ENCODE measurements at regions not wholly inside any gene's neighbourhood (a gene's known extent, or its start where the extent isn't known, plus 50 kb on each side); places are given as distances from the start of the nearest gene placed in this dataset.

- H4K5ac ChIP-seq (ENCODE audit: low read depth, low read length), result no peak overlapping the region
- no peak overlapping the region for H2BK15ac ChIP-seq (ENCODE audit: low read depth, low read length)
- WGBS, 2 experiments (ENCODE audit: extremely low coverage in 2 of 2, insufficient read length in 1 of 2), result 67% methylated on average over 3 of the region's 4 CpGs; no CpG with 5 or more reads in 1 of the 2 experiments
- no peak overlapping the region for H3K27ac ChIP-seq (ENCODE audit: insufficient read depth, low read length)
- intact Hi-C loops (cut with micrococcal nuclease), result no loop called here
- no peak overlapping the region for H2AK5ac ChIP-seq (ENCODE audit: low read depth, low read length)
- no peaks in the 10 kb centered on the region for H3K79me1 ChIP-seq (ENCODE audit: low read depth in 1 of 2, low read length in 2 of 2)
- dilution Hi-C loops (cut with HindIII; ENCODE audit: low sequenced_read_pairs, unreplicated experiment), result no loop called here
- H3K36me3 ChIP-seq (ENCODE audit: control insufficient read depth, insufficient read depth, low read length), result no peaks in the 10 kb centered on the region
- ATAC-seq (ENCODE audit: low read depth) (no peak), DNase-seq (no peak)
- H3K56ac ChIP-seq (ENCODE audit: extremely low read depth, insufficient read depth, low read length), result no peak overlapping the region
- TF ChIP-seq BHLHE40 (IDR thresholded peaks at IDR 0.05; ENCODE audit: low read depth, low read length) (no peak), POLR2A (IDR thresholded peaks at IDR 0.05; ENCODE audit: low read depth, low read length) (no peak), RAD21 (IDR thresholded peaks at IDR 0.05; ENCODE audit: low read length) (no peak), MXI1 (IDR thresholded peaks at IDR 0.05; ENCODE audit: borderline replicate concordance, low read depth, low read length) (no peak)
- H4K8ac ChIP-seq (ENCODE audit: low read depth in 2 of 2, low read length in 2 of 2), result no peak overlapping the region
- no peak overlapping the region for H3K23ac ChIP-seq (ENCODE audit: low read depth, low read length)
- H4K91ac ChIP-seq (ENCODE audit: insufficient read depth, low read depth, low read length), result no peak overlapping the region
- no peaks in the 10 kb centered on the region for H4K20me1 ChIP-seq (ENCODE audit: insufficient read depth, low read length)
- BruUV-seq (replicated peaks), result no TSS peak
- no peak overlapping the region for H3K9ac ChIP-seq (ENCODE audit: low read depth, low read length)
- no peak overlapping the region for H3K4me3 ChIP-seq (ENCODE audit: insufficient read depth, low read depth, low read length)
- CTCF ChIA-PET, result no interaction called here
- no peak overlapping the region for H2BK20ac ChIP-seq (ENCODE audit: low read depth, low read length)
- no peak overlapping the region for H2BK120ac ChIP-seq (ENCODE audit: low read depth, low read length)
- H3K27me3 ChIP-seq (ENCODE audit: control insufficient read depth, insufficient read depth, low read length), result no peaks in the 10 kb centered on the region
- no peaks in the 10 kb centered on the region for H3K4me1 ChIP-seq (ENCODE audit: control insufficient read depth, insufficient read depth, low read length)
- H3K14ac ChIP-seq (replicated peaks; ENCODE audit: low read depth, low read length), result no peak overlapping the region
- in situ Hi-C loops (cut with MboI; ENCODE audit: low sequenced_read_pairs), result no loop called here
- POLR2A ChIA-PET (ENCODE audit: unreplicated experiment), result no interaction called here
- H3K9me3 ChIP-seq (ENCODE audit: control insufficient read depth, insufficient read depth, low read length), result peaks cover 15% of the 10 kb centered on the region
- H3K18ac ChIP-seq (ENCODE audit: low read depth, low read length), result no peak overlapping the region
- H2AFZ ChIP-seq (replicated peaks; ENCODE audit: low read length, poor library complexity), result no peak overlapping the region
- H2AK9ac ChIP-seq (replicated peaks; ENCODE audit: low read depth, low read length, poor library complexity), result no peak overlapping the region
- no peak overlapping the region for H3K4me2 ChIP-seq (ENCODE audit: low read depth, low read length)
- H3K4ac ChIP-seq (ENCODE audit: low read depth, low read length), result no peak overlapping the region
- H2BK5ac ChIP-seq (ENCODE audit: low read depth, low read length, poor library complexity, severe bottlenecking), result no peak overlapping the region
- no peaks in the 10 kb centered on the region for H3K9me1 ChIP-seq (ENCODE audit: insufficient read depth, low read length)
These were observed 797.5 kb upstream of the EEF2KMT start for GRCh38 chr16:5895137-5895536.
